HEK293 (cell line): ENCODE measurements at regions not wholly inside any gene's neighbourhood (a gene's known extent, or its start where the extent isn't known, plus 50 kb on each side); places are given as distances from the start of the nearest gene placed in this dataset.

Experiments used
- CTCF ChIA-PET: fragments of 350-600 bp; formaldehyde crosslinking; extraction: SDS; loops from one replicate; lab custom pipeline; 2021; ENCODE audit warnings: antibody characterized with exemption; lab: Yijun Ruan, JAX
- POLR2A ChIA-PET: fragments of 300-600 bp; formaldehyde crosslinking; extraction: SDS; loops from one replicate; lab custom pipeline; 2020; ENCODE audit warnings: antibody characterized with exemption, inconsistent platforms; lab: Yijun Ruan, JAX
- H3K27ac ChIP-seq: fragments of 200-500 bp; sonication (Bioruptor generic); 2 replicates; pipeline ENCODE4 v1.5.1; 2014; ENCODE audit warnings: low read depth, low read length, control low read depth, inconsistent platforms; ENCODE audit errors: extremely low read depth
- H3K36me3 ChIP-seq, 2 experiments: fragments of 200-500 bp in 1 of 2; sonication (Bioruptor generic) in 1 of 2; 1 replicate in 1 of 2; 2 replicates in 1 of 2; pipeline ENCODE4 v1.5.1; 2014 to 2017; ENCODE audit warnings: inconsistent platforms in 2 of 2, low read length in 2 of 2; ENCODE audit not compliant: control insufficient read depth in 2 of 2, insufficient read depth in 1 of 2
- H3K4me1 ChIP-seq: fragments of 200-500 bp; sonication (Bioruptor generic); 2 replicates; pipeline ENCODE4 v1.5.1; 2014; ENCODE audit warnings: mild to moderate bottlenecking, low read length, inconsistent platforms; ENCODE audit not compliant: control insufficient read depth, insufficient read depth
- H3K4me3 ChIP-seq: 2 replicates; pipeline ENCODE4 v1.5.1; 2011; ENCODE audit warnings: low read depth, mild to moderate bottlenecking, control low read depth, low read length, moderate library complexity
- H3K9me3 ChIP-seq: fragments of 200-500 bp; sonication (Bioruptor generic); 2 replicates; pipeline ENCODE4 v1.5.1; 2014; ENCODE audit warnings: low read depth, low read length, inconsistent platforms; ENCODE audit not compliant: control insufficient read depth, insufficient read depth
- AEBP2 ChIP-seq: fragments of 450-650 bp; formaldehyde crosslinking; IDR thresholded peaks from 2 replicates; pipeline ENCODE4 v1.5.1; 2016; ENCODE audit warnings: missing biosample characterization, missing genetic modification characterization, borderline replicate concordance
- GLI4 ChIP-seq: fragments of 450-650 bp; formaldehyde crosslinking; IDR thresholded peaks from 2 replicates; pipeline ENCODE4 v1.5.1; 2016; ENCODE audit warnings: missing biosample characterization, missing genetic modification characterization
- GLIS2 ChIP-seq: fragments of 450-650 bp; formaldehyde crosslinking; IDR thresholded peaks from 2 replicates; pipeline ENCODE4 v1.5.1; 2016; ENCODE audit warnings: missing biosample characterization, missing genetic modification characterization
- OSR2 ChIP-seq: fragments of 450-650 bp; formaldehyde crosslinking; IDR thresholded peaks from 2 replicates; pipeline ENCODE4 v1.5.1; 2016; ENCODE audit warnings: missing biosample characterization, missing genetic modification characterization
- RBAK ChIP-seq: fragments of 450-650 bp; formaldehyde crosslinking; IDR thresholded peaks from 2 replicates; pipeline ENCODE4 v1.5.1; 2016; ENCODE audit warnings: missing biosample characterization, missing genetic modification characterization
- SP7 ChIP-seq: fragments of 450-650 bp; formaldehyde crosslinking; IDR thresholded peaks from 2 replicates; pipeline ENCODE4 v1.5.1; 2016; ENCODE audit warnings: missing biosample characterization, missing genetic modification characterization
- ZBTB20 ChIP-seq: fragments of 450-650 bp; formaldehyde crosslinking; IDR thresholded peaks from 2 replicates; pipeline ENCODE4 v1.5.1; 2016; ENCODE audit warnings: missing biosample characterization, missing genetic modification characterization
- ZBTB21 ChIP-seq: fragments of 450-650 bp; formaldehyde crosslinking; IDR thresholded peaks from 2 replicates; pipeline ENCODE4 v1.5.1; 2017; ENCODE audit warnings: missing biosample characterization, missing genetic modification characterization
- ZBTB48 ChIP-seq: fragments of 450-650 bp; formaldehyde crosslinking; IDR thresholded peaks from 2 replicates; pipeline ENCODE4 v1.5.1; 2016; ENCODE audit warnings: missing biosample characterization, missing genetic modification characterization
- ZEB2 ChIP-seq: fragments of 450-650 bp; formaldehyde crosslinking; IDR thresholded peaks from 2 replicates; pipeline ENCODE4 v1.5.1; 2016; ENCODE audit warnings: missing biosample characterization, missing genetic modification characterization
- ZIC2 ChIP-seq: fragments of 450-650 bp; formaldehyde crosslinking; IDR thresholded peaks from 2 replicates; pipeline ENCODE4 v1.5.1; 2016; ENCODE audit warnings: missing biosample characterization, missing genetic modification characterization
- ZNF10 ChIP-seq: fragments of 450-650 bp; formaldehyde crosslinking; IDR thresholded peaks from 2 replicates; pipeline ENCODE4 v1.5.1; 2017; ENCODE audit warnings: missing biosample characterization, missing genetic modification characterization
- ZNF121 ChIP-seq: fragments of 450-650 bp; formaldehyde crosslinking; IDR thresholded peaks from 2 replicates; pipeline ENCODE4 v1.5.1; 2016; ENCODE audit warnings: missing biosample characterization, missing genetic modification characterization
- ZNF146 ChIP-seq: fragments of 450-650 bp; formaldehyde crosslinking; IDR thresholded peaks from 2 replicates; pipeline ENCODE4 v1.5.1; 2016; ENCODE audit warnings: missing biosample characterization, missing genetic modification characterization
- ZNF16 ChIP-seq: fragments of 450-650 bp; formaldehyde crosslinking; IDR thresholded peaks from 2 replicates; pipeline ENCODE4 v1.5.1; 2016; ENCODE audit warnings: low read depth, missing biosample characterization, missing genetic modification characterization
- ZNF266 ChIP-seq: fragments of 450-650 bp; formaldehyde crosslinking; IDR thresholded peaks from 2 replicates; pipeline ENCODE4 v1.5.1; 2016; ENCODE audit warnings: missing biosample characterization, missing genetic modification characterization, low read depth
- ZNF292 ChIP-seq: fragments of 450-650 bp; formaldehyde crosslinking; IDR thresholded peaks from 2 replicates; pipeline ENCODE4 v1.5.1; 2016; ENCODE audit warnings: low read depth, missing biosample characterization, missing genetic modification characterization, borderline replicate concordance
- ZNF311 ChIP-seq: fragments of 450-650 bp; formaldehyde crosslinking; IDR thresholded peaks from 2 replicates; pipeline ENCODE4 v1.5.1; 2017; ENCODE audit warnings: missing biosample characterization, missing genetic modification characterization, borderline replicate concordance
- ZNF473 ChIP-seq: fragments of 450-650 bp; formaldehyde crosslinking; IDR thresholded peaks from 2 replicates; pipeline ENCODE4 v1.5.1; 2017; ENCODE audit warnings: missing biosample characterization, missing genetic modification characterization
- ZNF48 ChIP-seq: fragments of 450-650 bp; formaldehyde crosslinking; IDR thresholded peaks from 2 replicates; pipeline ENCODE4 v1.5.1; 2016; ENCODE audit warnings: missing biosample characterization, missing genetic modification characterization
- ZNF664 ChIP-seq: fragments of 450-650 bp; formaldehyde crosslinking; IDR thresholded peaks from 2 replicates; pipeline ENCODE4 v1.5.1; 2016; ENCODE audit warnings: missing biosample characterization, missing genetic modification characterization
- ZNF701 ChIP-seq: fragments of 450-650 bp; formaldehyde crosslinking; IDR thresholded peaks from 2 replicates; pipeline ENCODE4 v1.5.1; 2016; ENCODE audit warnings: missing biosample characterization, missing genetic modification characterization
- ZSCAN23 ChIP-seq: fragments of 450-650 bp; formaldehyde crosslinking; IDR thresholded peaks from 2 replicates; pipeline ENCODE4 v1.5.1; 2016; ENCODE audit warnings: missing biosample characterization, missing genetic modification characterization
- ZSCAN4 ChIP-seq: fragments of 450-650 bp; formaldehyde crosslinking; IDR thresholded peaks from 2 replicates; pipeline ENCODE4 v1.5.1; 2017; ENCODE audit warnings: missing biosample characterization, missing genetic modification characterization
- ZXDB ChIP-seq: fragments of 450-650 bp; formaldehyde crosslinking; IDR thresholded peaks from 2 replicates; pipeline ENCODE4 v1.5.1; 2016; ENCODE audit warnings: missing biosample characterization, missing genetic modification characterization
- TF ChIP-seq, protein P1 (sequence below): fragments of 450-650 bp; formaldehyde crosslinking; IDR thresholded peaks from 2 replicates; pipeline ENCODE4 v1.5.1; 2016; ENCODE audit warnings: missing biosample characterization, missing genetic modification characterization
- TF ChIP-seq, protein P2 (sequence below): fragments of 450-650 bp; formaldehyde crosslinking; optimal IDR thresholded peaks from 2 replicates; pipeline ENCODE3; 2016; ENCODE audit warnings: missing biosample characterization, mild to moderate bottlenecking, missing genetic modification characterization

DNA sequence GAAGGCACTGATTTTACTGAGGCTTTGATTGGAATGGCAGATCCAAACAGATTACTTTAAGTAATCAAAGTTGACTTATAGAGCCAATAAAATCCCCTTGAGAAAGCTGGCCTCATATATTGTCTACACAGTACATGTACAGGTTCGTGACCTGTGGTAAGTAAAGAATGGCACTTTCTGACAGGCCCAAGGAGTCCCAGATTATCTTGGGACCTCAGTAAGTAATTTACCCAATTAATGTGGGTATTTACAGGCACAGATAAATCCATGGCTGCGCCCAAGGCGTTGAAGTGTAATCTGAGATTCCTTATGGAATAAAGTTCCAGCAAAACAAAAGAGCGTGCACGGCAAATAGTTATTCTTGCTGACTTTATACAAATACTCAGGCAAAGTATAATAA, 62.4 kb downstream of the PAGE2 start (continued):
- TF ChIP-seq RBAK (no peak), ZNF292 (tag by site-specific recombination) (no peak), AEBP2 (tag by site-specific recombination) (no peak), ZNF16 (no peak), OSR2 (tag by site-specific recombination) (peak; percentile 88)

GRCh38 chrX:55159551-55159950, 60.6 kb upstream of the PAGE5 start:
- Histone ChIP-seq H3K9me3 (no peaks in the 10 kb centered on the region), H3K4me3 (no peak overlapping the region), H3K36me3 (peaks cover 0 to 4% of the 10 kb centered on the region in 2 experiments; a peak in 1 of 3 replicates), H3K4me1 (no peaks in the 10 kb centered on the region), H3K27ac (no peak overlapping the region)
- TF ChIP-seq SP7 (tag by site-specific recombination) (no peak), GLI4 (tag by site-specific recombination) (no peak), ZSCAN23 (tag by site-specific recombination) (no peak), ZNF121 (tag by site-specific recombination) (no peak), ZNF146 (no peak), ZBTB21 (no peak), ZNF266 (tag by site-specific recombination) (no peak), ZNF48 (tag by site-specific recombination) (no peak), ZBTB48 (tag by site-specific recombination) (no peak), ZEB2 (no peak)
- ChIA-PET POLR2A (no interaction called here), CTCF (interaction anchor here (1.1 kb wide), 1 partner anchor 9 kb away, joined by 3 read pairs; no protein-coding TSS in a partner anchor)

GRCh38 chrX:55160685-55161552, 59.2 kb upstream of the PAGE5 start:
- CTCF ChIA-PET: interaction anchor here (0.5 to 1.1 kb wide), 4 partner anchors 10 to 1841 kb away, joined by 3 read pairs; no protein-coding TSS in a partner anchor
- no peaks in the 10 kb centered on the region for H3K9me3 ChIP-seq
- POLR2A ChIA-PET: interaction anchor here (0.9 kb wide), 1 partner anchor 239 kb away, joined by 3 read pairs; no protein-coding TSS in a partner anchor
- H3K4me1 ChIP-seq: no peaks in the 10 kb centered on the region
- peak overlapping the region; percentile 46 for H3K27ac ChIP-seq
- peaks cover 0 to 4% of the 10 kb centered on the region in 2 experiments; a peak in 1 of 3 replicates for H3K36me3 ChIP-seq
- H3K4me3 ChIP-seq: peak overlapping the region; percentile 77
- TF ChIP-seq ZNF311 (tag by site-specific recombination) (no peak), ZNF701 (tag by site-specific recombination) (no peak), ZNF473 (tag by site-specific recombination) (no peak), ZNF664 (tag by site-specific recombination) (no peak), ZXDB (tag by site-specific recombination) (peak; percentile 43; the same call in 1 of the 2 replicates), ZNF10 (tag by site-specific recombination) (no peak), GLIS2 (tag by site-specific recombination) (peak; percentile 57), ZSCAN4 (tag by site-specific recombination) (no peak), ZBTB20 (tag by site-specific recombination) (peak; percentile 26; the same call in 1 of the 2 replicates), ZIC2 (tag by site-specific recombination) (peak; percentile 13; the same call in 1 of the 2 replicates)
- TF ChIP-seq, protein P1, sequence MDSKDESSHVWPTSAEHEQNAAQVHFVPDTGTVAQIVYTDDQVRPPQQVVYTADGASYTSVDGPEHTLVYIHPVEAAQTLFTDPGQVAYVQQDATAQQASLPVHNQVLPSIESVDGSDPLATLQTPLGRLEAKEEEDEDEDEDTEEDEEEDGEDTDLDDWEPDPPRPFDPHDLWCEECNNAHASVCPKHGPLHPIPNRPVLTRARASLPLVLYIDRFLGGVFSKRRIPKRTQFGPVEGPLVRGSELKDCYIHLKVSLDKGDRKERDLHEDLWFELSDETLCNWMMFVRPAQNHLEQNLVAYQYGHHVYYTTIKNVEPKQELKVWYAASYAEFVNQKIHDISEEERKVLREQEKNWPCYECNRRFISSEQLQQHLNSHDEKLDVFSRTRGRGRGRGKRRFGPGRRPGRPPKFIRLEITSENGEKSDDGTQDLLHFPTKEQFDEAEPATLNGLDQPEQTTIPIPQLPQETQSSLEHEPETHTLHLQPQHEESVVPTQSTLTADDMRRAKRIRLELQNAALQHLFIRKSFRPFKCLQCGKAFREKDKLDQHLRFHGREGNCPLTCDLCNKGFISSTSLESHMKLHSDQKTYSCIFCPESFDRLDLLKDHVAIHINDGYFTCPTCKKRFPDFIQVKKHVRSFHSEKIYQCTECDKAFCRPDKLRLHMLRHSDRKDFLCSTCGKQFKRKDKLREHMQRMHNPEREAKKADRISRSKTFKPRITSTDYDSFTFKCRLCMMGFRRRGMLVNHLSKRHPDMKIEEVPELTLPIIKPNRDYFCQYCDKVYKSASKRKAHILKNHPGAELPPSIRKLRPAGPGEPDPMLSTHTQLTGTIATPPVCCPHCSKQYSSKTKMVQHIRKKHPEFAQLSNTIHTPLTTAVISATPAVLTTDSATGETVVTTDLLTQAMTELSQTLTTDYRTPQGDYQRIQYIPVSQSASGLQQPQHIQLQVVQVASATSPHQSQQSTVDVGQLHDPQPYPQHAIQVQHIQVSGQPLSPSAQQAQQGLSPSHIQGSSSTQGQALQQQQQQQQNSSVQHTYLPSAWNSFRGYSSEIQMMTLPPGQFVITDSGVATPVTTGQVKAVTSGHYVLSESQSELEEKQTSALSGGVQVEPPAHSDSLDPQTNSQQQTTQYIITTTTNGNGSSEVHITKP (tag by site-specific recombination): peak; percentile 91
- TF ChIP-seq, protein P2, sequence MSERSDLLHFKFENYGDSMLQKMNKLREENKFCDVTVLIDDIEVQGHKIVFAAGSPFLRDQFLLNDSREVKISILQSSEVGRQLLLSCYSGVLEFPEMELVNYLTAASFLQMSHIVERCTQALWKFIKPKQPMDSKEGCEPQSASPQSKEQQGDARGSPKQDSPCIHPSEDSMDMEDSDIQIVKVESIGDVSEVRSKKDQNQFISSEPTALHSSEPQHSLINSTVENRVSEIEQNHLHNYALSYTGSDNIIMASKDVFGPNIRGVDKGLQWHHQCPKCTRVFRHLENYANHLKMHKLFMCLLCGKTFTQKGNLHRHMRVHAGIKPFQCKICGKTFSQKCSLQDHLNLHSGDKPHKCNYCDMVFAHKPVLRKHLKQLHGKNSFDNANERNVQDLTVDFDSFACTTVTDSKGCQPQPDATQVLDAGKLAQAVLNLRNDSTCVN (tag by site-specific recombination): peak; percentile 29
